HG03103 (cell line): ENCODE measurements at regions not wholly inside any gene's neighbourhood (a gene's known extent, or its start where the extent isn't known, plus 50 kb on each side); places are given as distances from the start of the nearest gene placed in this dataset.

Source experiments
- ATAC-seq: cut with Tn5 transposase; IDR thresholded peaks from one replicate; pipeline ENCODE4 v1.9.1; 2021; ENCODE audit warnings: low read depth; ENCODE audit not compliant: unreplicated experiment

GRCh38 chr9:111985315-111985714 lies 88.7 kb downstream of the UGCG start:
- ATAC-seq = peak; percentile 36

- ATAC-seq = no peak
These were observed 89.5 kb downstream of the UGCG start for GRCh38 chr9:111986035-111986556.
